ENCODE measurements at regions not wholly inside any gene's neighbourhood (a gene's known extent, or its start where the extent isn't known, plus 50 kb on each side); places are given as distances from the start of the nearest gene placed in this dataset.

DNA sequence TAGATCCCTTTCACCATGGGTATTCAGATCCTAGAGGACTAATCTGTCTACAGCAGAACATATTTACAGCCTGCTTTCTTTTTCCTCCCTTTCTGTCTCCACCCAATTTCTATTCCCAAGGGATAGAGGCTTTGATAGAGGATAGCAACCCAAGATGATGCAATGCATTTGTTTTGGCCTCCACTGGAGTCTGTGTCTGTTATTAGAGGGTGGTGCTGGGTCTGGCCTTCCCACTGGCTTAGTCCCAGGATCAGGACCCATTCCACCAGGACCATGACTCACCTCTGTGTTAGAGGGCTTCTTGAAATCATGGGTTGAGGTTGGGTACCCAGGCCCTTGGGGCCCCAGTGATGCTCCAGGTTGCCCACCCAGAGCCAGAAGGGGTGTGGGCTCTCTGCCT is 239.7 kb upstream of the TNP1 start:
- no peaks in the 10 kb centered on the region for H3K4me1 ChIP-seq (ENCODE audit: insufficient read depth, low read length)
- H3K36me3 ChIP-seq (ENCODE audit: insufficient read depth, low read length): no peaks in the 10 kb centered on the region
- no peak overlapping the region for H3K4me3 ChIP-seq (ENCODE audit: low read depth in 1 of 2, low read length in 2 of 2)
- H3K27ac ChIP-seq (ENCODE audit: low read depth, low read length): no peak overlapping the region
- H3K27me3 ChIP-seq (ENCODE audit: control insufficient read depth in 1 of 2, insufficient read depth in 2 of 2, low read length in 2 of 2): no peaks in the 10 kb centered on the region
- H3K9me3 ChIP-seq (ENCODE audit: low read length): no peaks in the 10 kb centered on the region
- H3K9ac ChIP-seq (ENCODE audit: low read length): no peak overlapping the region

GRCh38 chr2:217098435-217098834 is 238.6 kb upstream of the TNP1 start:
- no peaks in the 10 kb centered on the region for H3K36me3 ChIP-seq (ENCODE audit: insufficient read depth, low read length)

DNA sequence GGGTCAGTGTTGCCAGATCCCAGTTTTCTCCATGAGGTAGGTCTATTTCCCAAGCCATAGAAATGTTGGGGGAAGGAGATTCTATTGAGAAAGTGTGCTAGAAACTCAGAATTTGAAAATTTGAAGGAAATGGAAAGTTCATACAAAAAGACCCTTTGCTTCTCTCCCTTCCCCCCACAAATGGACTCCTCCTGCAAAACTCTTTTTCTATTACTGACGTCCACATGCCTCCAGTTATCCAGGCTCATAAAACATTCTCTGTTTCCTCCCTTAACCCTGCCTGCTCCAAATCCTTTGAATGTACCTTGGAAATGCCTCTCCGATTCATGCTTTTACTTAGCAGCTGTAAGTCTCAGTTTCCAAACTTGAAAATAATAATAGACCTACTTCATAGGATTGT is 237.5 kb upstream of the TNP1 start:
- no peaks in the 10 kb centered on the region for H3K9me3 ChIP-seq (ENCODE audit: low read length)
- H3K36me3 ChIP-seq (ENCODE audit: insufficient read depth, low read length): no peaks in the 10 kb centered on the region
- H3K9ac ChIP-seq (ENCODE audit: low read length): no peak overlapping the region
- peaks cover 7% of the 10 kb centered on the region for H3K4me1 ChIP-seq (ENCODE audit: insufficient read depth, low read length)
- no peaks in the 10 kb centered on the region for H3K27me3 ChIP-seq (ENCODE audit: control insufficient read depth in 1 of 2, insufficient read depth in 2 of 2, low read length in 2 of 2)
- H3K4me3 ChIP-seq (ENCODE audit: low read depth in 1 of 2, low read length in 2 of 2): no peak overlapping the region
- H3K27ac ChIP-seq (ENCODE audit: low read depth, low read length): no peak overlapping the region

More at GRCh38 chr2:217098435-217098834, 238.6 kb upstream of the TNP1 start:
- Histone ChIP-seq H3K27me3 (ENCODE audit: control insufficient read depth in 1 of 2, insufficient read depth in 2 of 2, low read length in 2 of 2) (no peaks in the 10 kb centered on the region), H3K27ac (ENCODE audit: low read depth, low read length) (no peak overlapping the region), H3K4me1 (ENCODE audit: insufficient read depth, low read length) (no peaks in the 10 kb centered on the region), H3K9me3 (ENCODE audit: low read length) (no peaks in the 10 kb centered on the region), H3K9ac (ENCODE audit: low read length) (no peak overlapping the region), H3K4me3 (ENCODE audit: low read depth in 1 of 2, low read length in 2 of 2) (no peak overlapping the region)

GRCh38 chr2:217096474-217097225 is 236.8 kb upstream of the TNP1 start:
- H3K27ac ChIP-seq (ENCODE audit: low read depth, low read length): no peak overlapping the region

GRCh38 chr2:217095511-217096205 is 235.8 kb upstream of the TNP1 start:
- Histone ChIP-seq H3K27ac (ENCODE audit: low read depth, low read length) (no peak overlapping the region), H3K4me1 (ENCODE audit: insufficient read depth, low read length) (peaks cover 8% of the 10 kb centered on the region), H3K27me3 (ENCODE audit: control insufficient read depth in 1 of 2, insufficient read depth in 2 of 2, low read length in 2 of 2) (no peaks in the 10 kb centered on the region), H3K9ac (ENCODE audit: low read length) (no peak overlapping the region), H3K36me3 (ENCODE audit: insufficient read depth, low read length) (no peaks in the 10 kb centered on the region), H3K9me3 (ENCODE audit: low read length) (no peaks in the 10 kb centered on the region), H3K4me3 (ENCODE audit: low read depth in 1 of 2, low read length in 2 of 2) (no peak overlapping the region)

More at GRCh38 chr2:217096474-217097225, 236.8 kb upstream of the TNP1 start:
- no peaks in the 10 kb centered on the region for H3K36me3 ChIP-seq (ENCODE audit: insufficient read depth, low read length)
- peaks cover 8% of the 10 kb centered on the region for H3K4me1 ChIP-seq (ENCODE audit: insufficient read depth, low read length)
- H3K4me3 ChIP-seq (ENCODE audit: low read depth in 1 of 2, low read length in 2 of 2): no peak overlapping the region
- no peak overlapping the region for H3K9ac ChIP-seq (ENCODE audit: low read length)
- no peaks in the 10 kb centered on the region for H3K9me3 ChIP-seq (ENCODE audit: low read length)
- no peaks in the 10 kb centered on the region for H3K27me3 ChIP-seq (ENCODE audit: control insufficient read depth in 1 of 2, insufficient read depth in 2 of 2, low read length in 2 of 2)

GRCh38 chr2:217092710-217093379 is 233.0 kb upstream of the TNP1 start:
- no peaks in the 10 kb centered on the region for H3K9me3 ChIP-seq (ENCODE audit: low read length)
- no peak overlapping the region for H3K27ac ChIP-seq (ENCODE audit: low read depth, low read length)
- H3K4me1 ChIP-seq (ENCODE audit: insufficient read depth, low read length): peaks cover 8% of the 10 kb centered on the region

GRCh38 chr2:217091531-217091930 is 231.7 kb upstream of the TNP1 start:
- Histone ChIP-seq H3K36me3 (ENCODE audit: insufficient read depth, low read length) (no peaks in the 10 kb centered on the region), H3K4me1 (ENCODE audit: insufficient read depth, low read length) (peaks cover 8% of the 10 kb centered on the region)

More at GRCh38 chr2:217092710-217093379, 233.0 kb upstream of the TNP1 start:
- Histone ChIP-seq H3K9ac (ENCODE audit: low read length) (no peak overlapping the region), H3K27me3 (ENCODE audit: control insufficient read depth in 1 of 2, insufficient read depth in 2 of 2, low read length in 2 of 2) (no peaks in the 10 kb centered on the region), H3K36me3 (ENCODE audit: insufficient read depth, low read length) (no peaks in the 10 kb centered on the region), H3K4me3 (ENCODE audit: low read depth in 1 of 2, low read length in 2 of 2) (no peak overlapping the region)

DNA sequence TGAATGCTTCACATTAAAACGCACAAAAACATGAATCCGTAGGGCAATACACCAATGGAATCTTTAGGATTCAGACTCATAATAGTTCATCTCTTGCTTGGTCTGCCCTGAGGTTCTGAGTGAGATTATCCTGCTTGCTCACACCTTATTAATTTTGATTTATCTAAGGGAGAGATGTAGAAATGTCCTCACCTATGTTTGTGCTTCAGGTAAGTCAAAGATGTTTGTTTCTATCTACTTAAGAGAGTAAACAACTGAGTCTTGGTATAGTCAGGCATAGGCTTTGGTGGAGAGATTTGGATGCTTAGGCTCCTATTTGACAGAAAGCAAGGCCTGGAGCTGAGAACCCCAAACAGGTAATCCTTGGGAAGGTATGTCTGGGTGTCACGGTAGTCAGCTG is 231.0 kb upstream of the TNP1 start:
- H3K4me3 ChIP-seq (ENCODE audit: low read depth in 1 of 2, low read length in 2 of 2): no peak overlapping the region
- H3K27me3 ChIP-seq (ENCODE audit: control insufficient read depth in 1 of 2, insufficient read depth in 2 of 2, low read length in 2 of 2): no peaks in the 10 kb centered on the region
- H3K36me3 ChIP-seq (ENCODE audit: insufficient read depth, low read length): no peaks in the 10 kb centered on the region
- H3K9ac ChIP-seq (ENCODE audit: low read length): no peak overlapping the region
- H3K9me3 ChIP-seq (ENCODE audit: low read length): no peaks in the 10 kb centered on the region
- peaks cover 8% of the 10 kb centered on the region for H3K4me1 ChIP-seq (ENCODE audit: insufficient read depth, low read length)
- no peak overlapping the region for H3K27ac ChIP-seq (ENCODE audit: low read depth, low read length)

More at GRCh38 chr2:217091531-217091930, 231.7 kb upstream of the TNP1 start:
- Histone ChIP-seq H3K27me3 (ENCODE audit: control insufficient read depth in 1 of 2, insufficient read depth in 2 of 2, low read length in 2 of 2) (no peaks in the 10 kb centered on the region), H3K4me3 (ENCODE audit: low read depth in 1 of 2, low read length in 2 of 2) (no peak overlapping the region), H3K9ac (ENCODE audit: low read length) (no peak overlapping the region), H3K27ac (ENCODE audit: low read depth, low read length) (no peak overlapping the region), H3K9me3 (ENCODE audit: low read length) (no peaks in the 10 kb centered on the region)

DNA sequence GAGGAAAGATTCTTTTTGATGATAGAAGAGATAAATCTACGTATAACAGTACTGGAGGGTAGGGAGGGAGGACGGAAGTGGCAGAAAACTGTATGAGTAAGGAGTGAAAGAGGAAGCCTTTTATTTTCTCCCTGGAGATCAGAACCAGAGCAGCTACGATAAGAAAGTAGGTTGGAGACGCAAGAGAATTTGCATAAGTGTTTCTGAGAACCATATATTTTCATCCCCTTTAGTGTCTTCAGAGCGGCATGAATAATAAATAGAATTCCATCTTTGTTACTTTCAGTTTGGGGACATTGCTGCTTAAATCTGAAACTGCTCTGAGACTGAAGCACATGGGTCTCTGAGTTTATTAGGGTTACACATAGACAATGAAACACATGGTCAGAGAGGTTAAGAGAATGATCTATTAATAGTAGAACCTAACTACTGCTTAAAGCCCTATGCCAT is 230.2 kb upstream of the TNP1 start:
- Histone ChIP-seq H3K27ac (ENCODE audit: low read depth, low read length) (no peak overlapping the region), H3K4me3 (ENCODE audit: low read depth in 1 of 2, low read length in 2 of 2) (peak overlapping the region in 1 of 2 donors; percentile 38), H3K9me3 (ENCODE audit: low read length) (no peaks in the 10 kb centered on the region), H3K4me1 (ENCODE audit: insufficient read depth, low read length) (peaks cover 8% of the 10 kb centered on the region), H3K9ac (ENCODE audit: low read length) (no peak overlapping the region), H3K36me3 (ENCODE audit: insufficient read depth, low read length) (no peaks in the 10 kb centered on the region), H3K27me3 (ENCODE audit: control insufficient read depth in 1 of 2, insufficient read depth in 2 of 2, low read length in 2 of 2) (no peaks in the 10 kb centered on the region)

DNA sequence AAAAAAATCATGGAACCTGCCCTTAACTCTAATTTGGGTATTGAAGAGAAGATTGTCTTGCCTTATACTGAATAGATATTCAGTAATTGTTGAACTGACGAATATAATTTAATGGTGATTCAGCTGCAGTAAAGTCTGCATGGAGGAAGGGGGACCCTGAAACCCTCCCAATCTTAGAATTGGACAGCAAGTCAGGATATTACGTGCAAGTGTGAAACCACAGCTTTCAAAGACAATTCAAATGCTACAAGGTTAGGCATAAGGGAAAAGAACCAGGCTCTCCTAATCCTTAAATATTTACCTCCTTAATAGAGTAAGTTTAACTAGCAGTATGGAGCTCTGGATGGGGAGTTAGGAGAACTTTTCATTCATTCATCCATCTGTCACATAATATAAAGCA is 226.9 kb upstream of the TNP1 start:
- Histone ChIP-seq H3K4me3 (ENCODE audit: low read depth in 1 of 2, low read length in 2 of 2) (no peak overlapping the region), H3K9ac (ENCODE audit: low read length) (no peak overlapping the region), H3K9me3 (ENCODE audit: low read length) (no peaks in the 10 kb centered on the region), H3K4me1 (ENCODE audit: insufficient read depth, low read length) (no peaks in the 10 kb centered on the region), H3K27me3 (ENCODE audit: control insufficient read depth in 1 of 2, insufficient read depth in 2 of 2, low read length in 2 of 2) (no peaks in the 10 kb centered on the region), H3K36me3 (ENCODE audit: insufficient read depth, low read length) (no peaks in the 10 kb centered on the region), H3K27ac (ENCODE audit: low read depth, low read length) (no peak overlapping the region)

DNA sequence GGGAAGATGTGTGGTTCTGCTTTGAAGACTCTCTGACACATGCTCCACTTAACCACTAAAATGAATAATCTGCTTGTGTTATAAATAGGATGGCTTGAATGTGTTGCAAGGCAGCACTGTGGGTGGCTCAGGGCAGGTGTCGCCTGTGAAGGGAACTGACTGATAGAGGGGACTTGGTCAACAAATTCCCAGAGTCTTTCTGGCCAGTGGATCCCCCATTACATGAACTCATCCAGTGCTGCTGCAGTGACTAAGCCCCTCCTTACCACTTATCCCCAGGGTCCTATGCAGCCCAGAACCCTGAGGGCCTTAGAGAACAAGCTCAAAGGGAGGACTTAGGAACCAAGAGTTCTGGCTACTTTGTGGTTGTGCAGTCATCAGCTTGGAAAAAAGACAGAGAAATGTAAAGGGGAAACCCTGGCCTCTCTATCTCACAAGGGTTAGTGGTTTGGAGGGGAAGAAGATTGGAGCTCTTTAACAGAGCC is 226.2 kb upstream of the TNP1 start:
- no peak overlapping the region for H3K9ac ChIP-seq (ENCODE audit: low read length)
- H3K27me3 ChIP-seq (ENCODE audit: control insufficient read depth in 1 of 2, insufficient read depth in 2 of 2, low read length in 2 of 2): no peaks in the 10 kb centered on the region
- H3K9me3 ChIP-seq (ENCODE audit: low read length): no peaks in the 10 kb centered on the region
- H3K27ac ChIP-seq (ENCODE audit: low read depth, low read length): no peak overlapping the region
- no peaks in the 10 kb centered on the region for H3K36me3 ChIP-seq (ENCODE audit: insufficient read depth, low read length)
- no peak overlapping the region for H3K4me3 ChIP-seq (ENCODE audit: low read depth in 1 of 2, low read length in 2 of 2)
- H3K4me1 ChIP-seq (ENCODE audit: insufficient read depth, low read length): no peaks in the 10 kb centered on the region

All from muscle layer of colon (tissue), 2 donors.